ENCODE measurements at regions not wholly inside any gene's neighbourhood (a gene's known extent, or its start where the extent isn't known, plus 50 kb on each side); places are given as distances from the start of the nearest gene placed in this dataset.

DNA sequence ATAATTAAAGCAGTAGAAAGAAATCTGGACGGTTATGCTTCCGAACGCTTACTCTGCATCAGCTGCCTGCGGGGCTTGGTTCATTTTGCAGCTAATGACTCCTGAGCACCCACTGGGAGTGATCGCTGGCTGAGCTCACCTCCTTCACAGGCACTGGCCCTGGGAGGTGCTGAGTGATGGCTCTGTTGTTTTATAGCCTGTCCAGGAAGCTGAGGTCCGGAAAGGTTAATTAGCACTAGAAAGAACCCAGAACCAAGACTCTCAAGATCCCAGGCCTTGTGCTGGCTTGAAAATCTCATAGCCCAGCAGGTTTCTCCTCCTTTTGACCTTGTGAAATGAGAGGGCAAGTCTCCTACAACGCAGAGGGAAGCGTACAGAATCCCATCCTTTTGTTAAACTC, 226.2 kb downstream of the AJAP1 start:
- no peak for DNase-seq
- intact Hi-C loops (cut with DNase I), result no loop called here

DNA sequence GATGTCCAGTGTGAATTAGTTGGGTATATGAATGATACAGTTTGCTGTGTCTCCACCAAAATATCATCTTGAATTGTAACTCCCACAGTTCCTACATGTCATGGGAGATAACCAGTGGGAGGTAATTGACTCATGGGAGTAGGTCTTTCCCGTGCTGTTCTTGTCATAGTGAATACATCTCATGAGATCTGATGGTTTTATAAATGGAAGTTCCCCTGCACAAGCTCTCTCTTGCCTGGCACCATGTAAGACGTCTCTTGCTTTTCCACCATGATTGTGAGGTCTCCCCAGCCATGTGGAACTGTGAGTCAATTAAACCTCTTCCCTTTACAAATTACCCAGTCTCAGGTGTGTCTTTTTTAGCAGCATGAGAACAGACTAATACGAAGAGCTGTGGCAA, 223.0 kb downstream of the AJAP1 start:
- peak in 19 of 42 donors; percentile 1 to 60 (median 24) for DNase-seq
- intact Hi-C loops (cut with DNase I), result no loop called here

DNA sequence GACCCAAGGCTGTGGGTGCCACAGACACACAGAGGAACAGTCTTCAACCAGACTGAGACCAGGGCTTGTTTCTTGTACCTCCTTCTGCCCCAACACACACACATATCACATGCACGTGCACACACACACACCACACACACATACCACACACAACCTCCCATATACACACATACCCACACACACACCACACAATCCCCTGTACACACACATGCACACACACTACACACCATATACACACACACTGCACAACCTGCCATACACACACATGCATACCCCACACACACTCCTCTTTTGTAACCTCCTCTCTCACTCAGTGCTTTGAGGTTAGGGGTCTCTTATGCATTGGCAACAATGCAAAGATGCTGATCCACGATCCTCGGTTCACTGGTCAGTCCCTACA, 217.0 kb downstream of the AJAP1 start:
- intact Hi-C loops (cut with DNase I), result no loop called here
- no peak for DNase-seq

DNA sequence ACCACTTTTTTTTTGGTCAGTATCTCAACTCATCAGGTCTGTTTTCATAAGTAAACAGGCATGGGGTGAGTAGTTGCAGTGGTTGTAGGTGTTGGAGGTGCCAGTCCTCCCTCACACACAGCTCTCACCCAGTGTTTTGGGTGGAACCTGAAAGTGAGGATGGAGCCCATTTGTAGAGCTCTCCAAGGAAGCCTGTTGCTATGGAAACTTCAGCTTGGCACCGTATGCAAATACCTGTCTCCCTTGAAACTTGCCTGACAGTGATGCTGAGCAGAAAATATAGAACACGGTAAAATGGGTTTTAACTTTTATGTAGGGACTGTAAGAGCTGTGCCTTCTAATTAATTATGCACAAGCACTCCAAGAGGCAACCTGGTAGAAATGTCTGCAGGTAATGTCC, 214.1 kb downstream of the AJAP1 start:
- intact Hi-C loops (cut with DNase I), result no loop called here
- DNase-seq, result peak in 24 of 42 donors; percentile 11 to 80 (median 32)

DNA sequence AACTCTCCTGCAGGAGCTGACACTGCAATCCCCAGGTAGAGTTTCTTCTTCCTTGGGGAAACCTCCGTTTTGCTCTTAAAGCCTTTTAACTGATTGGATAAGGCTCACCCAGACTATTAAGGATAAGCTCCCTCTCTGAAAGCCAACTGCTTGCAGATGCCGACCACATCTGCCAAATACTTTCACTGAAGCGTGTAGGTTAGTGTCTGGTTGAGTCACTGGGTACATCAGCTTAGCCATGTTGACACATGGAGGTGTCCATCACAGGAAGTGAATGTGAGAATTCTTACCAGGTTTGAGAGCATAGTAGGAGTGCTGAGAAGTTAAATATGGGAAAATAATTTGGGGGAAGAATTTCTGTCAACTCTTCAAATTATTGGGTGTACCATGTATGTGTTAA, 202.0 kb downstream of the AJAP1 start:
- peak in 1 of 42 donors; percentile 5 for DNase-seq
- intact Hi-C loops (cut with DNase I), result no loop called here

DNA sequence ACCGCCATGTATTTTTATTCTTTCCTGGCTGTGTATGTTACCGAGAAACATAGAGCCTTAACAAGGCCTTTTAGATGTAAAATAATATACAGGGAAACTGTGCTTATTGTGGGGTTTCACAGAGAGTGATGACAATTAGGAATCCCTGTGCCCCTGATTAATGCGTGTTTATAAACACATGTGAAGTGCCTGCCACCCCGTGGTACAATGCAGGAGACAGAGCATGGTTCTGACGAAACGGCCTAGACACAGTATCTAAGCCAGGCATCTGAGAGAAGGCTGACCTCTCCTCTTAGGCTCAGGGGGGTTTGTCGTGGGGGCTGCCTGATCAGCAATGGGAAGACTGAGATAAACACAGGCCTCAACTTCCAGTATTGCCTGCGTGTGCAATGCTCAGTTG, 200.0 kb downstream of the AJAP1 start:
- peak in 1 of 42 donors; percentile 35 for DNase-seq
- intact Hi-C loops (cut with DNase I), result no loop called here

DNA sequence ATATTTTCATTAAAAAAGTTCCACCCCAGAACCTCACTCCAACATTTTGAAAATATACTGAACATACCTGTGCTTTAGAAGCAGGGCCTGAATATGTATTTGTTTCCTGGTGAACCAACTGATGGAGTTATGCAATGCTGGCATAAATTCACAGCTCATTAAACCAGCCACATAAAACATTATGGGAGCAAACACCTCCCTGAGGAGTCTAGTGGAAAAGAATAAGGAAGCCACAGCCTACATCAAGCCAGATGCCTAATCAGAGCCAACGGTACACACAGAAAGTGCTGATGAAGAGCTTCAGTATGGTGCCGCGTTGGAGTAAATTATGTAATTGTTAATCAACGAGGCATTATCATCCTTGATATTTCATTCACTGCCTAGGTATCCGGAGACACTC, 199.5 kb downstream of the AJAP1 start:
- DNase-seq, result peak in 1 of 42 donors; percentile 7
- intact Hi-C loops (cut with DNase I), result no loop called here

DNA sequence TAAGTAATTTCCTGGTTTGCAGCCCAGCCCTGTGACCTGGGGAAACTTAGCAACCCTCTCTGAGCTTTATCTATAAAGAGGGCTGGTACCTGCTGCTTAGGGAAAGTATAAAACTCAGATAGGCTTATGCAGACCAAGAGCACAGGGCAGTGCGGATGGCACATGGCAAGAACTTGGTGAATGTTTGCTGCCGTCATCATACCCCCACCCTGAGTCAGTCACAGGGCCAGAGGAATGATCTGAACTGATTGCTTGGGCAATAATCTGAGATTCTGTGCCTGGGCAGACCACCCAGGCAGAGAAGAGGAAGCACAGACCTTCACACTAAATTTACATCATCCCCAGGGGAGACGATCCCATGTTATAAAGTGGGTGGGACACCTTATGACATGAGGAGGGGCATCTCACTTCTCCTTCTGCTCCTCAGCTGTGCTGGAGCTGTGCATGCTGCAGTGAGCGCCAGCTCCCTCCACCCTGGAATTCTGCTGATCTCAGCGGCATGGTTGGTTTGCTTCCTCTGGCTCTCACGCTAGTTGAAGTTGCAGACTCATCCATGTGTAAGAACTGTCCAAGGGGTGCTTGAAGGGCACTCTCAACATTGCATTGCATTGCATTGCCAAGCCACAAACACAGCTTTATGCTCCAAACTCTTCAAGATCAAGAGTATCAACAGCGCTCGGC, 197.1 kb downstream of the AJAP1 start:
- peak in 1 of 42 donors; percentile 35 for DNase-seq
- intact Hi-C loops (cut with DNase I), result no loop called here

DNA sequence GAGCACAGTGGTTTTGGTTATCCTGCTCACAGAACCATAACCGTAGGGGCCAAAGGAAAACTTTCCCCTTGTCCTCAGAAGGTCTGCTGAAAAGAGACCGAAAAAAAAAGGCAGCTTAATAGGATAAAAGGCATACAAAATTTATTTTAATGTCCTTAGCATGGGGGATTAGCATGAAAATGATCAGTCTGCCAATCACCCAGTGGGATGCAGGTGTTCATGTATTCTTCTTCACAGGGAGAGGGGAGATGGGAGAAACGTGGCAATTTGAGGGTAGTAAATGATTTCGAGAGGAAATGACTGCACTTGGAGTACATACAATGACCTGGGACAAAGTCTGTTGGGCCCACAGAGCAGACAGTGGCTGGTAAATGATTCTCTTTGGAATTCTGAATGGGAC, 194.0 kb downstream of the AJAP1 start:
- intact Hi-C loops (cut with DNase I), result no loop called here
- DNase-seq, result peak in 1 of 42 donors; percentile 10

DNA sequence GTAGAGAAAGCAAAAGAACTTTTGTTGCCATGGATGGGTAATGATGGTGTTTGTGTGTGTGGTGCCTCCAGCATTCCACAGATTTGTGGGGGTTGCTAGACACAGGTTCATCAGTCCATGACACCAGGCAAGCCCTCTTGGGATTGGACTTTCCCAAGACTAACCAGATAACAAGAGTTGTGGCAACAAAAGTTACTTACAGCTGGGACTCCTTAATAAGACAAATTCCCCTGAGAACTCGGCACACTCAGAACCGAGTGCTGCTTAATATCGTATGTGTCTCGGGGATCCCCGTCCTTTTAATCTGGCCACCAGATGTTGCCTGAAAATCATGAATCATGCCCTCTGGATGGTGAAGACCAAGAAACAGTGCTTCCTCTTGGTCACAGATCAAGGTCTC, 193.3 kb downstream of the AJAP1 start:
- intact Hi-C loops (cut with DNase I), result no loop called here
- peak in 1 of 42 donors; percentile 17 for DNase-seq
